Astrocyte (in vitro differentiated cells and primary cell): ENCODE measurements at regions not wholly inside any gene's neighbourhood (a gene's known extent, or its start where the extent isn't known, plus 50 kb on each side); places are given as distances from the start of the nearest gene placed in this dataset.

Experiments used
- DNase-seq: peaks from one replicate; pipeline ENCODE4 v3.0.0-alpha.2; 2010; ENCODE audit warnings: low read depth
- FAIRE-seq: peaks from 2 replicates; lab custom pipeline; 2011; peaks lifted over from hg19 to GRCh38; lab: Jason Lieb, UNC
- H2AFZ ChIP-seq: 2 replicates; pipeline ENCODE4 v1.6.0; 2012; ENCODE audit warnings: low read depth, low read length, inconsistent platforms
- H3K27ac ChIP-seq: 2 replicates; pipeline ENCODE4 v1.5.1; 2011; ENCODE audit warnings: low read depth, low read length, inconsistent platforms
- H3K27me3 ChIP-seq: 2 replicates; pipeline ENCODE4 v1.6.0; 2011; ENCODE audit warnings: low read length, inconsistent platforms; ENCODE audit not compliant: insufficient read depth
- H3K36me3 ChIP-seq: 2 replicates; pipeline ENCODE4 v1.5.1; 2011; ENCODE audit warnings: low read length, inconsistent platforms; ENCODE audit not compliant: insufficient read depth
- H3K4me1 ChIP-seq: 2 replicates; pipeline ENCODE4 v1.5.1; 2011; ENCODE audit warnings: low read length, inconsistent platforms; ENCODE audit not compliant: insufficient read depth
- H3K4me2 ChIP-seq: 2 replicates; pipeline ENCODE4 v1.6.0; 2012; ENCODE audit warnings: low read length, inconsistent platforms
- H3K4me3 ChIP-seq: 2 replicates; pipeline ENCODE4 v1.5.1; 2011; ENCODE audit warnings: low read depth, mild to moderate bottlenecking, low read length, inconsistent platforms; ENCODE audit not compliant: insufficient read depth
- H3K79me2 ChIP-seq: 2 replicates; pipeline ENCODE4 v1.6.0; 2012; ENCODE audit warnings: mild to moderate bottlenecking, low read length, inconsistent platforms; ENCODE audit not compliant: insufficient read depth
- H3K9ac ChIP-seq: 2 replicates; pipeline ENCODE4 v1.6.0; 2012; ENCODE audit warnings: mild to moderate bottlenecking, low read length, inconsistent platforms
- H3K9me3 ChIP-seq: 2 replicates; pipeline ENCODE4 v1.5.1; 2012; ENCODE audit warnings: low read depth, mild to moderate bottlenecking, low read length, inconsistent platforms; ENCODE audit not compliant: insufficient read depth
- H4K20me1 ChIP-seq: 2 replicates; pipeline ENCODE4 v1.6.0; 2012; ENCODE audit warnings: low read length, inconsistent platforms; ENCODE audit not compliant: insufficient read depth
- H3K27ac Mint-ChIP-seq: one replicate; pipeline ENCODE4 v1.8.0; 2021; ENCODE audit warnings: mild to moderate bottlenecking, mixed read lengths; ENCODE audit not compliant: unreplicated experiment
- H3K27me3 Mint-ChIP-seq: one replicate; pipeline ENCODE4 v1.8.0; 2021; ENCODE audit warnings: low read depth, mixed read lengths; ENCODE audit not compliant: unreplicated experiment
- H3K36me3 Mint-ChIP-seq: one replicate; pipeline ENCODE4 v1.8.0; 2021; ENCODE audit warnings: low read depth, mixed read lengths; ENCODE audit not compliant: unreplicated experiment
- H3K4me1 Mint-ChIP-seq: one replicate; pipeline ENCODE4 v1.8.0; 2021; ENCODE audit warnings: low read depth, mixed read lengths; ENCODE audit not compliant: unreplicated experiment
- H3K4me3 Mint-ChIP-seq: one replicate; pipeline ENCODE4 v1.8.0; 2021; ENCODE audit warnings: mild to moderate bottlenecking, moderate library complexity, mixed read lengths; ENCODE audit not compliant: unreplicated experiment
- H3K9me3 Mint-ChIP-seq: one replicate; pipeline ENCODE4 v1.8.0; 2021; ENCODE audit warnings: mild to moderate bottlenecking, mixed read lengths; ENCODE audit not compliant: unreplicated experiment
- CTCF ChIP-seq: IDR thresholded peaks from 2 replicates; pipeline ENCODE4 v1.5.1; 2011; ENCODE audit warnings: low read depth, mild to moderate bottlenecking, inconsistent platforms, low read length, moderate library complexity; ENCODE audit not compliant: insufficient read depth
- EZH2 ChIP-seq: IDR thresholded peaks from 2 replicates; pipeline ENCODE4 v1.6.1; 2012; ENCODE audit warnings: mild to moderate bottlenecking, low read length, inconsistent platforms; ENCODE audit not compliant: insufficient read depth

GRCh38 chr1:224851848-224852261 lies 77.6 kb upstream of the DNAH14 start:
- Mint-ChIP-seq H3K4me3 (no peak overlapping the region), H3K27ac (peak overlapping the region; percentile 55), H3K36me3 (no peaks in the 10 kb centered on the region), H3K4me1 (no peaks in the 10 kb centered on the region), H3K27me3 (peaks cover 6% of the 10 kb centered on the region), H3K9me3 (peaks cover 2% of the 10 kb centered on the region)
- Histone ChIP-seq H3K79me2 (no peaks in the 10 kb centered on the region), H3K4me3 (no peak overlapping the region), H4K20me1 (no peaks in the 10 kb centered on the region), H3K4me1 (no peaks in the 10 kb centered on the region), H3K27me3 (no peaks in the 10 kb centered on the region), H3K36me3 (no peaks in the 10 kb centered on the region), H3K9me3 (no peaks in the 10 kb centered on the region), H3K9ac (no peak overlapping the region), H2AFZ (peak overlapping the region; percentile 15), H3K4me2 (no peak overlapping the region), H3K27ac (no peak overlapping the region)
- DNase-seq, result no peak
- FAIRE-seq, result no peak
- TF ChIP-seq CTCF (no peak), EZH2 (no peak)

- Mint-ChIP-seq H3K4me1 (no peaks in the 10 kb centered on the region), H3K9me3 (peaks cover 4% of the 10 kb centered on the region), H3K36me3 (no peaks in the 10 kb centered on the region), H3K27me3 (peaks cover 6% of the 10 kb centered on the region), H3K27ac (no peak overlapping the region), H3K4me3 (no peak overlapping the region)
- FAIRE-seq, result peak; percentile 52
- Histone ChIP-seq H2AFZ (no peak overlapping the region), H3K79me2 (no peaks in the 10 kb centered on the region), H3K4me1 (no peaks in the 10 kb centered on the region), H3K9ac (no peak overlapping the region), H3K4me2 (no peak overlapping the region), H3K36me3 (no peaks in the 10 kb centered on the region), H3K27me3 (peaks cover 2% of the 10 kb centered on the region), H3K27ac (no peak overlapping the region), H3K9me3 (no peaks in the 10 kb centered on the region), H3K4me3 (no peak overlapping the region), H4K20me1 (no peaks in the 10 kb centered on the region)
- peak; percentile 51 for DNase-seq
- TF ChIP-seq EZH2 (no peak), CTCF (peak; percentile 83)
Observed at GRCh38 chr1:224852901-224853568, 76.4 kb upstream of the DNAH14 start.

- peaks cover 3% of the 10 kb centered on the region for H3K27me3 Mint-ChIP-seq
- FAIRE-seq, result no peak
- Histone ChIP-seq H3K4me2 (no peak overlapping the region), H3K4me1 (no peaks in the 10 kb centered on the region), H3K27ac (no peak overlapping the region), H3K4me3 (no peak overlapping the region), H3K9ac (no peak overlapping the region), H3K27me3 (peaks cover 2% of the 10 kb centered on the region), H2AFZ (no peak overlapping the region), H3K79me2 (no peaks in the 10 kb centered on the region), H3K36me3 (no peaks in the 10 kb centered on the region), H4K20me1 (no peaks in the 10 kb centered on the region), H3K9me3 (no peaks in the 10 kb centered on the region)
- DNase-seq, result no peak
- H3K27ac Mint-ChIP-seq, result no peak overlapping the region
- no peak overlapping the region for H3K4me3 Mint-ChIP-seq
- H3K9me3 Mint-ChIP-seq, result peaks cover 4% of the 10 kb centered on the region
- H3K4me1 Mint-ChIP-seq, result no peaks in the 10 kb centered on the region
- H3K36me3 Mint-ChIP-seq, result no peaks in the 10 kb centered on the region
- TF ChIP-seq EZH2, result no peak
- TF ChIP-seq CTCF, result no peak
Observed at GRCh38 chr1:224856973-224857372, 72.5 kb upstream of the DNAH14 start.
